ENCODE measurements at regions not wholly inside any gene's neighbourhood (a gene's known extent, or its start where the extent isn't known, plus 50 kb on each side); places are given as distances from the start of the nearest gene placed in this dataset.
"Not testable (repeated sequence)": the region's sequence is repeated elsewhere in the genome, so short reads cannot be mapped to it uniquely, and the experiment has no call there.

- ChIA-PET CTCF (no interaction called here), POLR2A (no interaction called here)
- Mint-ChIP-seq H3K9me3 (peaks cover 53% of the 10 kb centered on the region), H3K4me1 (no peaks in the 10 kb centered on the region), H3K27ac (no peak overlapping the region), H3K4me3 (no peak overlapping the region), H3K36me3 (peaks cover 18% of the 10 kb centered on the region), H3K27me3 (ENCODE audit: low read depth) (no peaks in the 10 kb centered on the region; the same call in 1 of the 2 replicates)
- DNase-seq (ENCODE audit: low spot score) (no peak), ATAC-seq (no peak)
- no peak for TF ChIP-seq AR (CRISPR knock-in tag; IDR thresholded peaks at IDR 0.05)
- TF ChIP-seq CBFB (CRISPR knock-in tag; IDR thresholded peaks at IDR 0.05; ENCODE audit: low read depth): no peak
- TF ChIP-seq ZBTB43 (CRISPR knock-in tag; IDR thresholded peaks at IDR 0.05): no peak
Measured at GRCh38 chr16:76713191-76713590, 436.0 kb downstream of the CNTNAP4 start.

GRCh38 chr16:76716251-76716650 lies 439.1 kb downstream of the CNTNAP4 start:
- Mint-ChIP-seq H3K36me3 (peaks cover 18% of the 10 kb centered on the region), H3K9me3 (peaks cover 62% of the 10 kb centered on the region)
- POLR2A ChIA-PET; DNase-seq (ENCODE audit: low spot score); H3K27me3 Mint-ChIP-seq (ENCODE audit: low read depth); H3K4me1 Mint-ChIP-seq; H3K4me3 Mint-ChIP-seq; H3K27ac Mint-ChIP-seq; CTCF ChIA-PET; ATAC-seq: not testable (repeated sequence)

- ATAC-seq (no peak), DNase-seq (ENCODE audit: low spot score) (no peak)
- Mint-ChIP-seq H3K9me3 (peaks cover 44% of the 10 kb centered on the region), H3K4me3 (no peak overlapping the region), H3K4me1 (no peaks in the 10 kb centered on the region), H3K27me3 (ENCODE audit: low read depth) (no peaks in the 10 kb centered on the region), H3K27ac (no peak overlapping the region), H3K36me3 (peaks cover 8% of the 10 kb centered on the region)
- CTCF ChIA-PET: no interaction called here
- POLR2A ChIA-PET: no interaction called here
- TF ChIP-seq FOXK1 (CRISPR knock-in tag; IDR thresholded peaks at IDR 0.05) (no peak), PREB (CRISPR knock-in tag; IDR thresholded peaks at IDR 0.05; ENCODE audit: borderline replicate concordance) (no peak), ZNF121 (CRISPR knock-in tag; IDR thresholded peaks at IDR 0.05) (no peak), GTF2I (CRISPR knock-in tag; conservative IDR thresholded peaks at IDR 0.05) (no peak), ATF3 (CRISPR knock-in tag; conservative IDR thresholded peaks at IDR 0.05) (no peak), ZNF263 (CRISPR knock-in tag; IDR thresholded peaks at IDR 0.05; ENCODE audit: low read depth) (no peak), JAZF1 (CRISPR knock-in tag; IDR thresholded peaks at IDR 0.05) (no peak), FOXJ3 (CRISPR knock-in tag; IDR thresholded peaks at IDR 0.05; ENCODE audit: borderline replicate concordance) (no peak), ARID4B (CRISPR knock-in tag; IDR thresholded peaks at IDR 0.05; ENCODE audit: borderline replicate concordance) (no peak), CTCF (IDR thresholded peaks at IDR 0.05) (no peak), ATF6 (CRISPR knock-in tag; IDR thresholded peaks at IDR 0.05) (no peak), CREB1 (CRISPR knock-in tag; IDR thresholded peaks at IDR 0.05) (no peak), FOXP4 (CRISPR knock-in tag; IDR thresholded peaks at IDR 0.05) (no peak)
Measured at GRCh38 chr16:76724181-76724580, 447.0 kb downstream of the CNTNAP4 start.

All from WTC11 (cell line).